ENCODE measurements at regions not wholly inside any gene's neighbourhood (a gene's known extent, or its start where the extent isn't known, plus 50 kb on each side); places are given as distances from the start of the nearest gene placed in this dataset.

GRCh38 chr12:13692332-13692731 is 289.1 kb downstream of the GRIN2B start:
- Histone ChIP-seq H3K9me3 (ENCODE audit: control insufficient read depth, insufficient read depth, low read length) (no peaks in the 10 kb centered on the region), H4K20me1 (ENCODE audit: control insufficient read depth, insufficient read depth, low read depth, low read length) (no peaks in the 10 kb centered on the region), H3K27me3 (ENCODE audit: control insufficient read depth, low read length) (no peaks in the 10 kb centered on the region), H3K4me3 (ENCODE audit: low read length) (no peak overlapping the region), H3K9me2 (replicated peaks; ENCODE audit: control insufficient read depth, low read length) (no peaks in the 10 kb centered on the region), H3F3A (ENCODE audit: control insufficient read depth, insufficient read depth) (no peaks in the 10 kb centered on the region), H3K4me2 (ENCODE audit: low read length) (no peak overlapping the region), H3K4me1 (ENCODE audit: control insufficient read depth, low read length) (no peaks in the 10 kb centered on the region), H3K36me3 (ENCODE audit: control insufficient read depth, low read length) (no peaks in the 10 kb centered on the region), H3K79me2 (ENCODE audit: control insufficient read depth, low read length) (no peaks in the 10 kb centered on the region), H3K27ac (ENCODE audit: low read depth, low read length) (no peak overlapping the region)
- no peak for TF ChIP-seq CTCF (IDR thresholded peaks at IDR 0.05; ENCODE audit: low read depth, low read length, poor library complexity, severe bottlenecking)
- no peak for TF ChIP-seq EZH2phosphoT487 (IDR thresholded peaks at IDR 0.05; ENCODE audit: borderline replicate concordance, low read length)

- Histone ChIP-seq H3K36me3 (ENCODE audit: control insufficient read depth, low read length) (no peaks in the 10 kb centered on the region), H3K4me3 (ENCODE audit: low read length) (no peak overlapping the region), H3K27me3 (ENCODE audit: control insufficient read depth, low read length) (no peaks in the 10 kb centered on the region), H3K4me1 (ENCODE audit: control insufficient read depth, low read length) (no peaks in the 10 kb centered on the region), H3K27ac (ENCODE audit: low read depth, low read length) (no peak overlapping the region), H3K79me2 (ENCODE audit: control insufficient read depth, low read length) (no peaks in the 10 kb centered on the region), H3K4me2 (ENCODE audit: low read length) (no peak overlapping the region), H4K20me1 (ENCODE audit: control insufficient read depth, insufficient read depth, low read depth, low read length) (no peaks in the 10 kb centered on the region), H3K9me2 (replicated peaks; ENCODE audit: control insufficient read depth, low read length) (no peaks in the 10 kb centered on the region), H3K9me3 (ENCODE audit: control insufficient read depth, insufficient read depth, low read length) (no peaks in the 10 kb centered on the region), H3F3A (ENCODE audit: control insufficient read depth, insufficient read depth) (no peaks in the 10 kb centered on the region)
- no peak for TF ChIP-seq EZH2phosphoT487 (IDR thresholded peaks at IDR 0.05; ENCODE audit: borderline replicate concordance, low read length)
- TF ChIP-seq CTCF (IDR thresholded peaks at IDR 0.05; ENCODE audit: low read depth, low read length, poor library complexity, severe bottlenecking): no peak
Measured at GRCh38 chr12:13691598-13691997, 289.8 kb downstream of the GRIN2B start.

- Histone ChIP-seq H3K9me2 (replicated peaks; ENCODE audit: control insufficient read depth, low read length) (no peaks in the 10 kb centered on the region), H3K27me3 (ENCODE audit: control insufficient read depth, low read length) (no peaks in the 10 kb centered on the region), H3K9me3 (ENCODE audit: control insufficient read depth, insufficient read depth, low read length) (0 out of 2 replicates have a peak, but pooled peaks cover 3% of the 10 kb centered on the region), H3K79me2 (ENCODE audit: control insufficient read depth, low read length) (no peaks in the 10 kb centered on the region), H3F3A (ENCODE audit: control insufficient read depth, insufficient read depth) (no peaks in the 10 kb centered on the region), H3K27ac (ENCODE audit: low read depth, low read length) (no peak overlapping the region), H3K4me2 (ENCODE audit: low read length) (no peak overlapping the region), H3K4me1 (ENCODE audit: control insufficient read depth, low read length) (peaks cover 5% of the 10 kb centered on the region; the same call in 1 of the 2 replicates), H4K20me1 (ENCODE audit: control insufficient read depth, insufficient read depth, low read depth, low read length) (no peaks in the 10 kb centered on the region), H3K36me3 (ENCODE audit: control insufficient read depth, low read length) (no peaks in the 10 kb centered on the region), H3K4me3 (ENCODE audit: low read length) (no peak overlapping the region)
- TF ChIP-seq EZH2phosphoT487 (IDR thresholded peaks at IDR 0.05; ENCODE audit: borderline replicate concordance, low read length): no peak
- no peak for TF ChIP-seq CTCF (IDR thresholded peaks at IDR 0.05; ENCODE audit: low read depth, low read length, poor library complexity, severe bottlenecking)
Measured at GRCh38 chr12:13687633-13688032, 293.8 kb downstream of the GRIN2B start.
